GM10248 (cell line): ENCODE measurements at regions not wholly inside any gene's neighbourhood (a gene's known extent, or its start where the extent isn't known, plus 50 kb on each side); places are given as distances from the start of the nearest gene placed in this dataset.

Experiments used
- CTCF ChIA-PET: fragments of 300-600 bp; sonication (Branson Sonifier 250); formaldehyde crosslinking; extraction: SDS; loops from one replicate; lab custom pipeline; 2021; ENCODE audit warnings: antibody characterized with exemption; lab: Yijun Ruan, JAX
- POLR2A ChIA-PET: fragments of 350-650 bp; sonication (Branson Sonifier 250); formaldehyde crosslinking; extraction: SDS; loops from one replicate; lab custom pipeline; 2020; ENCODE audit warnings: antibody characterized with exemption; lab: Yijun Ruan, JAX
- DNase-seq: peaks from one replicate; pipeline ENCODE4 v3.0.0; 2012; ENCODE audit errors: extremely low spot score
- TF ChIP-seq, protein P1 (sequence below): IDR thresholded peaks from 2 replicates; pipeline ENCODE4 v1.5.1; 2012; ENCODE audit warnings: mild to moderate bottlenecking, low read depth; ENCODE audit errors: extremely low read depth, missing control alignments, control extremely low read depth

- POLR2A ChIA-PET = no interaction called here
- CTCF ChIA-PET = interaction anchor here (0.8 to 2.5 kb wide), 3 partner anchors 10 to 44 kb away, joined by 3 to 5 read pairs (median 5); no protein-coding TSS in a partner anchor
- TF ChIP-seq, protein P1, sequence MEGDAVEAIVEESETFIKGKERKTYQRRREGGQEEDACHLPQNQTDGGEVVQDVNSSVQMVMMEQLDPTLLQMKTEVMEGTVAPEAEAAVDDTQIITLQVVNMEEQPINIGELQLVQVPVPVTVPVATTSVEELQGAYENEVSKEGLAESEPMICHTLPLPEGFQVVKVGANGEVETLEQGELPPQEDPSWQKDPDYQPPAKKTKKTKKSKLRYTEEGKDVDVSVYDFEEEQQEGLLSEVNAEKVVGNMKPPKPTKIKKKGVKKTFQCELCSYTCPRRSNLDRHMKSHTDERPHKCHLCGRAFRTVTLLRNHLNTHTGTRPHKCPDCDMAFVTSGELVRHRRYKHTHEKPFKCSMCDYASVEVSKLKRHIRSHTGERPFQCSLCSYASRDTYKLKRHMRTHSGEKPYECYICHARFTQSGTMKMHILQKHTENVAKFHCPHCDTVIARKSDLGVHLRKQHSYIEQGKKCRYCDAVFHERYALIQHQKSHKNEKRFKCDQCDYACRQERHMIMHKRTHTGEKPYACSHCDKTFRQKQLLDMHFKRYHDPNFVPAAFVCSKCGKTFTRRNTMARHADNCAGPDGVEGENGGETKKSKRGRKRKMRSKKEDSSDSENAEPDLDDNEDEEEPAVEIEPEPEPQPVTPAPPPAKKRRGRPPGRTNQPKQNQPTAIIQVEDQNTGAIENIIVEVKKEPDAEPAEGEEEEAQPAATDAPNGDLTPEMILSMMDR = no peak
- DNase-seq = no peak
Observed at GRCh38 chr1:98503771-98504170, 157.8 kb upstream of the SNX7 start.

- POLR2A ChIA-PET = no interaction called here
- TF ChIP-seq, protein P1 = no peak
- CTCF ChIA-PET = interaction anchor here (0.8 kb wide), 1 partner anchor 9 kb away, joined by 3 read pairs; no protein-coding TSS in a partner anchor
- DNase-seq = no peak
Observed at GRCh38 chr1:98502937-98503336, 158.6 kb upstream of the SNX7 start.

GRCh38 chr1:98500324-98500723 is 161.2 kb upstream of the SNX7 start:
- no peak for DNase-seq
- TF ChIP-seq, protein P1 = no peak
- ChIA-PET POLR2A (no interaction called here), CTCF (no interaction called here)

DNA sequence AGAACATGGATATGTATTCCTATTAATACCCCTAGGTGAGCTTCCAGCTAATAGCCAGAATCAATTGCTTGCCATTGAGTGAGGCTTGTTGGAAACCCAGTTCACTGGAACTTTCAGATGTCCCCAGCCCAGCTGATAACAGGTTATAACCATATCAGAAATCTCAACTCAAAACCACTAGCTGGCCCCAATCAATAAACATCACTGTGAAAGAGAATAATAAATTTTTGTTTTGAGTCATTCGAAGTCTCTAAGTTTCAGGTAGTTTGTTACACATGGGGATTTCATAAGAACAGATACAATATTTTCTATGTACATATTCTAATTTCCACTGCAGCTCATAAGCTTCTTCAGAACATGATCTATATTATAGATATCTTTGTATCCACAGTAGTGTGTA is 162.9 kb upstream of the SNX7 start:
- DNase-seq = no peak
- TF ChIP-seq, protein P1 = no peak
- ChIA-PET POLR2A (no interaction called here), CTCF (no interaction called here)

DNA sequence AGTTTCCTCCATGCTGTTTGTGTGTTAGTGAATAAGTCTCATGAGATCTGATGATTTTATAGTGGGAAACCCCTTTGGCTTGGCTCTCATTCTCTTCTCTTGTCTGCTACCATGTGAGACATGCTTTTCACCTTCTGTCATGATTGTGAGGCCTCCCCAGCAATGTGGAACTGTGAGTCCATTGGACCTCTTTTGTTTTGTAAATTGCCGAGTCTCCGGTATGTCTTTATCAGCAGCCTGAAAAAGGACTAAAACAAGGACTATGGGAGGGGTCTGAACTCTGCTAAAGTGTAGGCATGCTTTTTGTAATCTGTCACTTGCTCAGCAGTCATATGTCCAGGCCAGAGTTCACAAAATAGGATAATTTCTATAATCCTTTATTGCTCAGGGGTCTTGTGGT is 164.0 kb upstream of the SNX7 start:
- ChIA-PET CTCF (interaction anchor here (1.4 kb wide), 1 partner anchor 12 kb away, joined by 3 read pairs; no protein-coding TSS in a partner anchor), POLR2A (no interaction called here)
- no peak for DNase-seq
- TF ChIP-seq, protein P1 = no peak

DNA sequence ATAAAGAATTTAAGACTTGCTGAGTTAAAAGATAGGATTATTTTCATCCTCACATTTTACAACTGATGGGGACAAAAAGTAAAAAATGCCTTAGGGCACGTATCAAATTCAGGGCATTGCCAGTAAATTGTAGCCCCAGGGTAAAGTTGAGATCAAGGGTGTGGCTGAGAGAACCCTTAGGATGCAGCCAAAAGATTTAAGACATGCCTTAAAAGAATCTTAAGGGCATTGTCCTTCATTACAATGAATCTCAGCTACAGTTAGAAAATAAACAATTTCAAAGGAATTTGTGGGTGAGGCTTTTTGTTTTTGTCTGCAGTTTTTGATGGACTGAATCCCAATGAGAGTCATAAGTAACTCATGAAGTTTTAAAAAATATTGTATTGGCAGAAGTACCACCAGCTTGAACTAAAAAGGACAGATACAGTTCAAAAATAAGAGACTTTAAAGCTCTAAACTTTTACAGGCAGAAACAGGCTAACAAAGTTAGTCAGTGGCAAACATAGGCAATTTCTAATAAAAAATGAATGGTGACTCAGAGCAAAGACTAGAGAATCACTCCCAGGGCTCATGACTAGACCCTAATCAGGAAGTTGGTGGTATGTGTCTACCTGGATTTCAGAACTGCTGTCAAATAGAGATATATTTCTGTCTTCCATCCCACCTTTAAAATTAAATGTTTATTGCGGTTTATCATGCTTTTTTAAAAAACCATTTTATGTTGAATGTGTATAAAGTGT is 165.1 kb upstream of the SNX7 start:
- ChIA-PET CTCF (interaction anchor here (1.4 kb wide), 1 partner anchor 13 kb away, joined by 3 read pairs; no protein-coding TSS in a partner anchor), POLR2A (no interaction called here)
- TF ChIP-seq, protein P1 = no peak
- DNase-seq = no peak
